ENCODE measurements at regions not wholly inside any gene's neighbourhood (a gene's known extent, or its start where the extent isn't known, plus 50 kb on each side); places are given as distances from the start of the nearest gene placed in this dataset.

GRCh38 chr12:34291001-34291400, 268.7 kb downstream of the ALG10 start:
- no peak for DNase-seq (ENCODE audit: low spot score)

GRCh38 chr12:34291426-34291901, 269.2 kb downstream of the ALG10 start:
- no peak for DNase-seq (ENCODE audit: low spot score)

- no peak for DNase-seq (ENCODE audit: low spot score)
These were observed 270.7 kb downstream of the ALG10 start for GRCh38 chr12:34292736-34293625.

GRCh38 chr12:34294137-34294536, 271.8 kb downstream of the ALG10 start:
- no peak for DNase-seq (ENCODE audit: low spot score)

- DNase-seq (ENCODE audit: low spot score): no peak
These were observed 272.5 kb downstream of the ALG10 start for GRCh38 chr12:34294671-34295365.

- DNase-seq (ENCODE audit: low spot score): no peak
These were observed 273.3 kb downstream of the ALG10 start for GRCh38 chr12:34295366-34296142.

- no peak for DNase-seq (ENCODE audit: low spot score)
These were observed 274.1 kb downstream of the ALG10 start for GRCh38 chr12:34296143-34297041.

- DNase-seq (ENCODE audit: low spot score): no peak
These were observed 275.0 kb downstream of the ALG10 start for GRCh38 chr12:34297126-34297789.

- DNase-seq (ENCODE audit: low spot score): no peak
These were observed 275.5 kb downstream of the ALG10 start for GRCh38 chr12:34297790-34298164.

- DNase-seq (ENCODE audit: low spot score): no peak
These were observed 276.1 kb downstream of the ALG10 start for GRCh38 chr12:34298176-34298970.

GRCh38 chr12:34298971-34299801, 276.9 kb downstream of the ALG10 start:
- DNase-seq (ENCODE audit: low spot score): no peak

- no peak for DNase-seq (ENCODE audit: low spot score)
These were observed 277.5 kb downstream of the ALG10 start for GRCh38 chr12:34299802-34300193.

- DNase-seq (ENCODE audit: low spot score): no peak
These were observed 278.3 kb downstream of the ALG10 start for GRCh38 chr12:34300376-34301250.

- DNase-seq (ENCODE audit: low spot score): no peak
These were observed 279.2 kb downstream of the ALG10 start for GRCh38 chr12:34301251-34302130.

- DNase-seq (ENCODE audit: low spot score): no peak
These were observed 280.0 kb downstream of the ALG10 start for GRCh38 chr12:34302131-34302885.

All from hematopoietic multipotent progenitor cell treated with erythropoietin and hydrocortisone succinate and interleukin-3 and kit ligand, for 17 days (in vitro differentiated cells).